Fibroblast of the aortic adventitia (primary cell): ENCODE measurements at regions not wholly inside any gene's neighbourhood (a gene's known extent, or its start where the extent isn't known, plus 50 kb on each side); places are given as distances from the start of the nearest gene placed in this dataset.

Source experiments
- DNase-seq: peaks from one replicate; pipeline ENCODE4 v3.0.0-alpha.2; 2010; ENCODE audit warnings: low read depth
- H3K4me3 ChIP-seq: 2 replicates; pipeline ENCODE4 v1.5.1; 2011; ENCODE audit warnings: low read depth, mild to moderate bottlenecking, control low read depth, low read length, moderate library complexity
- TF ChIP-seq, protein P1 (sequence below): IDR thresholded peaks from 2 replicates; pipeline ENCODE4 v1.5.1; 2011; ENCODE audit warnings: mild to moderate bottlenecking, low read length, control low read depth, inconsistent platforms; ENCODE audit not compliant: insufficient read depth

DNA sequence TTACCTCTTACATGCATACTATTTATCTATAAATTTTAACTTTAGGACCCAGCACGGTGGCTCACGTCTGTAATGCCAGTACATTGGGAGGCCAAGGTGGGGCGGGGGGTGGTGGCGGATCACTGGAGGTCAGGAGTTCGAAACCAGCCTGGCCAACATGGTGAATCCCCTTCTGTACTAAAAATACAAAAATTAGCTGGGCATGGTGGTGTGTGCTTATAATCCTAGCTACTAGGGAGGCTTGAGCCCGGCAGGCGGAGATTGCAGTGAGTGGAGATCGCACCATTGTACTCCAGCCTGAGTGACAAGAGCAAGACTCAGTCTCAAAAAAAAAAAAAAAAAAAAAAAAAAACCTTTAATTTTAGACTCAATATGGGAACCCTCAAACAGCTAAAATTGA is 1582.6 kb upstream of the NUDT12 start:
- no peak overlapping the region for H3K4me3 ChIP-seq
- no peak for DNase-seq
- TF ChIP-seq, protein P1, sequence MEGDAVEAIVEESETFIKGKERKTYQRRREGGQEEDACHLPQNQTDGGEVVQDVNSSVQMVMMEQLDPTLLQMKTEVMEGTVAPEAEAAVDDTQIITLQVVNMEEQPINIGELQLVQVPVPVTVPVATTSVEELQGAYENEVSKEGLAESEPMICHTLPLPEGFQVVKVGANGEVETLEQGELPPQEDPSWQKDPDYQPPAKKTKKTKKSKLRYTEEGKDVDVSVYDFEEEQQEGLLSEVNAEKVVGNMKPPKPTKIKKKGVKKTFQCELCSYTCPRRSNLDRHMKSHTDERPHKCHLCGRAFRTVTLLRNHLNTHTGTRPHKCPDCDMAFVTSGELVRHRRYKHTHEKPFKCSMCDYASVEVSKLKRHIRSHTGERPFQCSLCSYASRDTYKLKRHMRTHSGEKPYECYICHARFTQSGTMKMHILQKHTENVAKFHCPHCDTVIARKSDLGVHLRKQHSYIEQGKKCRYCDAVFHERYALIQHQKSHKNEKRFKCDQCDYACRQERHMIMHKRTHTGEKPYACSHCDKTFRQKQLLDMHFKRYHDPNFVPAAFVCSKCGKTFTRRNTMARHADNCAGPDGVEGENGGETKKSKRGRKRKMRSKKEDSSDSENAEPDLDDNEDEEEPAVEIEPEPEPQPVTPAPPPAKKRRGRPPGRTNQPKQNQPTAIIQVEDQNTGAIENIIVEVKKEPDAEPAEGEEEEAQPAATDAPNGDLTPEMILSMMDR: no peak

DNA sequence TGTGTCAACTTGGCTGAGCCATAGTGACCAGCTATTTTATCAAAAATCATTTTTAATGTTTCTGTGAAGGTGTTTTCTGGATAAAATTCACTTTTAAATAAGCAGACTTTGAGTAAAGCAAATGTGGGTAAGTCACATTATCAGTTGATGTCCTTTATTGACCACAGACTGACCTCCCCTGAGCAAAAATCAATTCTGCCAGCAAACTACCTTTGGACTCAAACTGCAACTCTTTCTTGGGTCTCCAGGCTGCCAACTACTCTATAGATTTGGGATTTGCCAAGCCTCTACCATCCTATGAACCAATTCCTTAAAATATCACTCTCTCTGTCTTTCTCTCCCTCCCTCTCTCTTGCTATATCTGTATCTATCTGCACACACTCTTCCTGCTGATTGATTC is 1571.7 kb upstream of the NUDT12 start:
- H3K4me3 ChIP-seq: no peak overlapping the region
- TF ChIP-seq, protein P1: no peak
- no peak for DNase-seq

DNA sequence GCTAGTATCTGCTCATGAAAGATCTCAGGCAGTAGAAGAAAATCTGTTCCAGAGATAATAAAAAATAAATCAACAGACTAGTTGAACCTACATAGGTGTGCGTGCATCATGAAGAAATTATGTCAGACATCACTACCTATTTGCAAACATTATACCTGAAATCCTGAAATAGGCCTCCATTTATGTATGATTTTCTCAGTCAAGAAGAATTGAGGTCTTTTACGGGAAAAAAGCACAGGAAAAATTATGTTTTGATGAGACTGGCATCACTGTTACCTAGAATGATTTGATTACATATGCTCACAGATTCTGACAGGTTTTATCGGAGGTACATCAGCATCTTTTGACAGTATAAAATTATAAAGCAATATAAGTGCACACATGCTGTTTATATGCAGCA is 1570.5 kb upstream of the NUDT12 start:
- TF ChIP-seq, protein P1: no peak
- no peak for DNase-seq
- H3K4me3 ChIP-seq: no peak overlapping the region

DNA sequence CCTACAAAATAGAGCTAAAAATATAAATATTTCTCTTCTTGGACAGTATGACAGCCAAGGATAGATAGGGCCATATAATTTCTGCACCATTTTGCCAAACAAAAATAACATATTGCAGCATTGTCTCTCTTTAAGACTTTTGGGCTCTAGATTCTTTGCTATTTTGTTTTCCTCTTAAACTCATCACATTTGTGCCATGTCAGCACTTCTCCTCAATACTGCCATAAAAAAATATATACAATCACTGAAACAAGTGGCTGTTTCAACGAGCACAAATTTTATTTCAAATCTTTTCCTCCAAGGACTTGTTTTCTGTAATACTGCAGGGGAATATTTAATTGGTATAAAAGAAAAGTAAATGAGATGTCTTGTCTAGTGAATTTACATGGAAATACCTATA is 1570.0 kb upstream of the NUDT12 start:
- TF ChIP-seq, protein P1: no peak
- DNase-seq: no peak
- no peak overlapping the region for H3K4me3 ChIP-seq

DNA sequence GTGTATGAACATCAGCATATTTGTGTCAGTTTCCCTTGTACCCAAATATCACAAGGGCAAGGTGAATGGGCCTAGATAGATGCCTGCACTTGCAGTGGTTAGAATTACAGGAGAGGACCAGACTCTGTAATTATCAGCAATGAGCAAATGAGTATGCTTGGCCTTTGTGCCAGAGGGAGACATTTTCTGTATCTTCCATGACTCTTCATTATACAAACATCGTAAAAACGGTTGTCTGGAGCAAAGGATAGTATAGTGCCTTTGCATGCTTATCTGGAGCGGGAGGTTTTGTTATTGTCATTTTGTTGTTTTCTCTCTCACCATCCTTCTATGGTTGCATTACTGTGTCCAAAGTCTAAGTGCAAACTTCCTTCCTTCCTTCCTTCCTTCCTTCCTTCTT is 1568.5 kb upstream of the NUDT12 start:
- H3K4me3 ChIP-seq: no peak overlapping the region
- no peak for DNase-seq
- TF ChIP-seq, protein P1: no peak

DNA sequence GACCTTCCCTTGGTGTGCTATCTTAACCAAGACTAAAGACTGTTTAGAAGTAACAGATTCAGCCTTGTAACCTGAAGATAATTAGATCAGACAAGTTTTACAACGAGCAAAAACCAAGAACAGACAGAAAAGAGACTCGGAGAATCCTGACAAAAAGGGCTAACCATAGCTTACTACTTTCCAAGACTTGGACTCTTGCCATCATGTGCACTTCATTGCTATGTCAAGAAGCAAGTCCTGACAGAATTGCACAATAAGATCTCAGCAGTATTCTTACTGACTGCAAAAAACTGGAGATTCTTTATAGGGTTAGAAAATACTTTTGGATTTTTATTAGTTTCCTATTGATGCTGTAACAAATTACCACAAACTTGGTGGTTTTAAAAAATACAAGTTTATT is 1539.0 kb upstream of the NUDT12 start:
- TF ChIP-seq, protein P1: no peak
- no peak for DNase-seq

DNA sequence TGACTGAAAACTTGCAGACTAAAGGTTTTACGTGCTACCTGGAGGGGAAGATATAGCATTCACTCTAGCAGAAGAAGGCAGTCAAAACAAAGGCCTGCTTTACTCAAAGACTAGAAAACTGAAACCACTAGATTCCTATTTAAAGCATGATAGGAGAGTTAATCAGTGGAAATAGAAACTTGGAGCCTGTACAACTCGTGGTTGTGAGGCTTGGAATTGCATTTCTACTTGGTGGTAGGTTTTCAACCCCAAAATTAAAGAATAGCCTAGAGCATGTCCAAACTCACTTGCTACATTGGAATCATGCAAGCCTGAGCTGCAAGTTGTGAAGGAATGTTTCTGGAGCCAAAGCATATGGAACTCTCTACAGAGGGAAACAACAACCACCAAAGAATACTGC is 1526.4 kb upstream of the NUDT12 start:
- DNase-seq: no peak
- TF ChIP-seq, protein P1: no peak
- no peak overlapping the region for H3K4me3 ChIP-seq

More for the DNA sequence above, 1539.0 kb upstream of the NUDT12 start:
- no peak overlapping the region for H3K4me3 ChIP-seq
